ENCODE measurements at regions not wholly inside any gene's neighbourhood (a gene's known extent, or its start where the extent isn't known, plus 50 kb on each side); places are given as distances from the start of the nearest gene placed in this dataset.

- no peaks in the 10 kb centered on the region for H3K9me3 ChIP-seq
- H3K27me3 ChIP-seq: no peaks in the 10 kb centered on the region
- intact Hi-C loops (cut with DNase I; ENCODE audit: low total_unique reads): no loop called here
- DNase-seq (no peak), ATAC-seq (no peak)
- in situ Hi-C loops (cut with MboI; ENCODE audit: low sequenced_read_pairs in 4 of 4): no loop called here
- H3K4me1 ChIP-seq: no peaks in the 10 kb centered on the region
- no peak overlapping the region for H3K4me3 ChIP-seq
- no peak for TF ChIP-seq POLR2A (IDR thresholded peaks at IDR 0.05)
- TF ChIP-seq, protein P1, sequence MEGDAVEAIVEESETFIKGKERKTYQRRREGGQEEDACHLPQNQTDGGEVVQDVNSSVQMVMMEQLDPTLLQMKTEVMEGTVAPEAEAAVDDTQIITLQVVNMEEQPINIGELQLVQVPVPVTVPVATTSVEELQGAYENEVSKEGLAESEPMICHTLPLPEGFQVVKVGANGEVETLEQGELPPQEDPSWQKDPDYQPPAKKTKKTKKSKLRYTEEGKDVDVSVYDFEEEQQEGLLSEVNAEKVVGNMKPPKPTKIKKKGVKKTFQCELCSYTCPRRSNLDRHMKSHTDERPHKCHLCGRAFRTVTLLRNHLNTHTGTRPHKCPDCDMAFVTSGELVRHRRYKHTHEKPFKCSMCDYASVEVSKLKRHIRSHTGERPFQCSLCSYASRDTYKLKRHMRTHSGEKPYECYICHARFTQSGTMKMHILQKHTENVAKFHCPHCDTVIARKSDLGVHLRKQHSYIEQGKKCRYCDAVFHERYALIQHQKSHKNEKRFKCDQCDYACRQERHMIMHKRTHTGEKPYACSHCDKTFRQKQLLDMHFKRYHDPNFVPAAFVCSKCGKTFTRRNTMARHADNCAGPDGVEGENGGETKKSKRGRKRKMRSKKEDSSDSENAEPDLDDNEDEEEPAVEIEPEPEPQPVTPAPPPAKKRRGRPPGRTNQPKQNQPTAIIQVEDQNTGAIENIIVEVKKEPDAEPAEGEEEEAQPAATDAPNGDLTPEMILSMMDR (IDR thresholded peaks at IDR 0.05 in 4 of 5, conservative IDR thresholded peaks at IDR 0.05 in 1 of 5): no peak
- H3K36me3 ChIP-seq: no peaks in the 10 kb centered on the region
- H3K27ac ChIP-seq: no peak overlapping the region
Observed at GRCh38 chr3:177946497-177946896, 589.7 kb upstream of the KCNMB2 start.

- Histone ChIP-seq H3K9me3 (no peaks in the 10 kb centered on the region), H3K4me3 (no peak overlapping the region), H3K27ac (no peak overlapping the region), H3K27me3 (no peaks in the 10 kb centered on the region), H3K36me3 (no peaks in the 10 kb centered on the region), H3K4me1 (no peaks in the 10 kb centered on the region)
- intact Hi-C loops (cut with DNase I; ENCODE audit: low total_unique reads) (no loop called here), in situ Hi-C loops (cut with MboI; ENCODE audit: low sequenced_read_pairs in 4 of 4) (no loop called here)
- TF ChIP-seq, protein P1 (IDR thresholded peaks at IDR 0.05 in 4 of 5, conservative IDR thresholded peaks at IDR 0.05 in 1 of 5): no peak
- TF ChIP-seq POLR2A (IDR thresholded peaks at IDR 0.05): no peak
- DNase-seq (no peak), ATAC-seq (peak; percentile 44 to 47)
Observed at GRCh38 chr3:177946936-177947335, 589.3 kb upstream of the KCNMB2 start.

DNA sequence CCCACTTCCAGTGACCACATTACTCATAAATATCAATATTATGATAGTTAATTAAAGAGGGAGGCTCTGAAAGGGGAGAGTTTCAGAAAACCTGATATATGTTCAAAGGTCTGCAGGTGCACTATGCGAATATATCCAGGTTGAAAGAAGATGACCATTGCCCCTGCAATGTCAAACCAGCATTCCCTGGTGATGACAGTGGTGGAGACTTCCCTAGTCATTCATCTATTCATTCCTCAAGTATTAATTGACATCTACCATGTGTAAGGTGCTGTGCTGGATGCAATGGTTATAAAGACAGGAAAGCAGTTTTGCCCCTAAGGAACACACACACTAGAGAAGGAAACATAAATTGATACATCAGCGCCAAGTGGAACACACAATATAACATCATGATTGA is 588.3 kb upstream of the KCNMB2 start:
- DNase-seq: no peak
- no peaks in the 10 kb centered on the region for H3K27me3 ChIP-seq
- H3K4me3 ChIP-seq: no peak overlapping the region
- ATAC-seq: no peak
- H3K9me3 ChIP-seq: no peaks in the 10 kb centered on the region
- intact Hi-C loops (cut with DNase I; ENCODE audit: low total_unique reads): no loop called here
- H3K27ac ChIP-seq: no peak overlapping the region
- in situ Hi-C loops (cut with MboI; ENCODE audit: low sequenced_read_pairs in 4 of 4): no loop called here
- no peaks in the 10 kb centered on the region for H3K4me1 ChIP-seq
- no peak for TF ChIP-seq POLR2A (IDR thresholded peaks at IDR 0.05)
- TF ChIP-seq, protein P1 (IDR thresholded peaks at IDR 0.05 in 4 of 5, conservative IDR thresholded peaks at IDR 0.05 in 1 of 5): no peak
- H3K36me3 ChIP-seq: no peaks in the 10 kb centered on the region

GRCh38 chr3:177948716-177949425 is 587.4 kb upstream of the KCNMB2 start:
- intact Hi-C loops (cut with DNase I; ENCODE audit: low total_unique reads): no loop called here
- Histone ChIP-seq H3K4me3 (no peak overlapping the region), H3K36me3 (no peaks in the 10 kb centered on the region), H3K27ac (no peak overlapping the region), H3K4me1 (no peaks in the 10 kb centered on the region), H3K27me3 (no peaks in the 10 kb centered on the region), H3K9me3 (no peaks in the 10 kb centered on the region)
- ATAC-seq: no peak
- no peak for DNase-seq
- TF ChIP-seq POLR2A (IDR thresholded peaks at IDR 0.05): no peak
- TF ChIP-seq, protein P1 (IDR thresholded peaks at IDR 0.05 in 4 of 5, conservative IDR thresholded peaks at IDR 0.05 in 1 of 5): no peak
- in situ Hi-C loops (cut with MboI; ENCODE audit: low sequenced_read_pairs in 4 of 4): no loop called here

GRCh38 chr3:177959188-177959587 is 577.0 kb upstream of the KCNMB2 start:
- TF ChIP-seq POLR2A (IDR thresholded peaks at IDR 0.05): no peak
- TF ChIP-seq, protein P1 (IDR thresholded peaks at IDR 0.05 in 4 of 5, conservative IDR thresholded peaks at IDR 0.05 in 1 of 5): no peak
- ATAC-seq (no peak), DNase-seq (no peak)
- intact Hi-C loops (cut with DNase I; ENCODE audit: low total_unique reads) (no loop called here), in situ Hi-C loops (cut with MboI; ENCODE audit: low sequenced_read_pairs in 4 of 4) (no loop called here)
- Histone ChIP-seq H3K4me3 (no peak overlapping the region), H3K4me1 (no peaks in the 10 kb centered on the region), H3K36me3 (no peaks in the 10 kb centered on the region), H3K9me3 (no peaks in the 10 kb centered on the region), H3K27ac (no peak overlapping the region), H3K27me3 (no peaks in the 10 kb centered on the region)
